ENCODE measurements at regions not wholly inside any gene's neighbourhood (a gene's known extent, or its start where the extent isn't known, plus 50 kb on each side); places are given as distances from the start of the nearest gene placed in this dataset.

GRCh38 chr6:85069577-85069976, 305.2 kb upstream of the TBX18 start (continued):
- peak; percentile 62 for TF ChIP-seq ZNF316 (IDR thresholded peaks at IDR 0.05)
- no peak for TF ChIP-seq ZNF274 (IDR thresholded peaks at IDR 0.05; ENCODE audit: borderline replicate concordance, low read depth, low read length)
- TF ChIP-seq SMAD2 (IDR thresholded peaks at IDR 0.05; ENCODE audit: low read depth, low read length), result no peak
- no peak for TF ChIP-seq EP400 (IDR thresholded peaks at IDR 0.05)
- peak; percentile 72 for TF ChIP-seq MAFF (IDR thresholded peaks at IDR 0.05; ENCODE audit: low read length)

GRCh38 chr6:85068221-85068620, 303.8 kb upstream of the TBX18 start:
- H2AFZ ChIP-seq (ENCODE audit: low read depth, low read length), result no peak overlapping the region
- H3K36me3 ChIP-seq (ENCODE audit: control insufficient read depth, insufficient read depth, low read length), result no peaks in the 10 kb centered on the region
- TF ChIP-seq TAF15 (IDR thresholded peaks at IDR 0.05; ENCODE audit: low read depth, low read length) (no peak), NFIC (IDR thresholded peaks at IDR 0.05) (no peak), PHF8 (IDR thresholded peaks at IDR 0.05; ENCODE audit: borderline replicate concordance, low read length) (no peak)
- intact Hi-C loops (cut with micrococcal nuclease), result no loop called here
- POLR2A ChIA-PET, result no interaction called here
- DNase-seq (ENCODE audit: extremely low read depth in 1 of 4, low spot score in 3 of 4) (no peak), ATAC-seq (no peak), FAIRE-seq (no peak)
- in situ Hi-C loops (cut with MboI), result no loop called here
- H3K4me1 ChIP-seq (replicated peaks in 1 of 2; ENCODE audit: control insufficient read depth in 2 of 2, insufficient read depth in 2 of 2, low read length in 2 of 2), result no peaks in the 10 kb centered on the region
- H3K27me3 ChIP-seq (ENCODE audit: control insufficient read depth in 2 of 2, insufficient read depth in 2 of 2, low read length in 2 of 2), result no peaks in the 10 kb centered on the region
- WGBS (ENCODE audit: insufficient coverage, low coverage, missing lambda C conversion rate), result 8% methylated on average over 2 of the region's 2 CpGs
- no peaks in the 10 kb centered on the region for H3K9me3 ChIP-seq (replicated peaks; ENCODE audit: control insufficient read depth, insufficient read depth, low read depth, low read length)
- no peak overlapping the region for H3K27ac ChIP-seq (ENCODE audit: extremely low read depth, low read depth, low read length)
- no peak overlapping the region for H3K4me2 ChIP-seq (ENCODE audit: insufficient read depth, low read length)
- CTCF ChIA-PET (ENCODE audit: low intra/inter-chr PET ratio), result no interaction called here
- H3K4me3 ChIP-seq, result no peak overlapping the region
- no TSS peak for BruUV-seq (replicated peaks)
- no peaks in the 10 kb centered on the region for H4K20me1 ChIP-seq (replicated peaks; ENCODE audit: control insufficient read depth, insufficient read depth, low read length)
- H3K79me2 ChIP-seq (ENCODE audit: control insufficient read depth, insufficient read depth, low read length), result no peaks in the 10 kb centered on the region
- no peak overlapping the region for H3K9ac ChIP-seq (ENCODE audit: insufficient read depth in 1 of 2, low read depth in 2 of 2, low read length in 2 of 2)
- H3K9me1 ChIP-seq (ENCODE audit: control insufficient read depth, insufficient read depth, low read length), result no peaks in the 10 kb centered on the region

Data from K562 (cell line).